Mammary epithelial cell (primary cell): ENCODE measurements at regions not wholly inside any gene's neighbourhood (a gene's known extent, or its start where the extent isn't known, plus 50 kb on each side); places are given as distances from the start of the nearest gene placed in this dataset.

Source experiments
- CTCF ChIP-seq, 2 donors: IDR thresholded peaks in 1 of 2; conservative IDR thresholded peaks in 1 of 2; 2 replicates each; pipeline ENCODE4 v1.5.1; 2011 to 2012; ENCODE audit warnings: inconsistent platforms in 2 of 2, low read length in 2 of 2, mild to moderate bottlenecking in 2 of 2, control low read depth in 1 of 2, low read depth in 1 of 2; ENCODE audit not compliant: insufficient read depth in 1 of 2; ENCODE audit errors: extremely low read depth in 1 of 2
- EZH2 ChIP-seq: IDR thresholded peaks from 2 replicates; pipeline ENCODE4 v1.6.1; 2012; ENCODE audit warnings: low read length, inconsistent platforms, borderline replicate concordance

GRCh38 chr2:167880415-167880814, 367.0 kb downstream of the STK39 start:
- TF ChIP-seq CTCF (conservative IDR thresholded peaks at IDR 0.05 in 1 of 2, IDR thresholded peaks at IDR 0.05 in 1 of 2; ENCODE audit: extremely low read depth in 1 of 2, insufficient read depth in 1 of 2, low read depth in 1 of 2, low read length in 2 of 2) (no peak), EZH2 (no peak)
